ENCODE measurements at regions not wholly inside any gene's neighbourhood (a gene's known extent, or its start where the extent isn't known, plus 50 kb on each side); places are given as distances from the start of the nearest gene placed in this dataset.
A peak's percentile ranks its signal among the peaks of the same experiment; 100 is the strongest.
"Not testable (repeated sequence)": the region's sequence is repeated elsewhere in the genome, so short reads cannot be mapped to it uniquely, and the experiment has no call there.

- Histone ChIP-seq H3K9me3 (ENCODE audit: low read length) (no peaks in the 10 kb centered on the region), H3K36me3 (ENCODE audit: insufficient read depth, low read length) (no peaks in the 10 kb centered on the region), H3K27me3 (ENCODE audit: low read length) (no peaks in the 10 kb centered on the region), H3K4me2 (ENCODE audit: low read depth, low read length, poor library complexity, severe bottlenecking) (no peak overlapping the region), H3K79me2 (ENCODE audit: low read length) (no peaks in the 10 kb centered on the region), H3K4me3 (ENCODE audit: low read length) (no peak overlapping the region), H3K9me2 (replicated peaks; ENCODE audit: insufficient read depth, low read length) (no peaks in the 10 kb centered on the region), H3K4me1 (ENCODE audit: low read length) (no peaks in the 10 kb centered on the region), H4K20me1 (ENCODE audit: insufficient read depth, low read depth, low read length) (no peaks in the 10 kb centered on the region), H3K9ac (ENCODE audit: low read length) (no peak overlapping the region), H2AFZ (ENCODE audit: low read length) (no peak overlapping the region), H3K27ac (ENCODE audit: low read length) (no peak overlapping the region)
- no peak for DNase-seq
These were observed 157.9 kb downstream of the SHANK2 start for GRCh38 chr11:71094296-71095077.

GRCh38 chr11:71093783-71094182 is 158.6 kb downstream of the SHANK2 start:
- Histone ChIP-seq H3K27ac (ENCODE audit: low read length) (no peak overlapping the region), H3K4me3 (ENCODE audit: low read length) (no peak overlapping the region), H3K36me3 (ENCODE audit: insufficient read depth, low read length) (no peaks in the 10 kb centered on the region), H4K20me1 (ENCODE audit: insufficient read depth, low read depth, low read length) (no peaks in the 10 kb centered on the region), H3K9me3 (ENCODE audit: low read length) (no peaks in the 10 kb centered on the region), H3K4me1 (ENCODE audit: low read length) (no peaks in the 10 kb centered on the region), H3K9ac (ENCODE audit: low read length) (no peak overlapping the region), H3K4me2 (ENCODE audit: low read depth, low read length, poor library complexity, severe bottlenecking) (no peak overlapping the region), H3K9me2 (replicated peaks; ENCODE audit: insufficient read depth, low read length) (no peaks in the 10 kb centered on the region), H2AFZ (ENCODE audit: low read length) (no peak overlapping the region), H3K79me2 (ENCODE audit: low read length) (no peaks in the 10 kb centered on the region), H3K27me3 (ENCODE audit: low read length) (no peaks in the 10 kb centered on the region)
- DNase-seq: no peak

- Histone ChIP-seq H3K4me1 (ENCODE audit: low read length) (no peaks in the 10 kb centered on the region), H3K9ac (ENCODE audit: low read length) (no peak overlapping the region), H3K79me2 (ENCODE audit: low read length) (no peaks in the 10 kb centered on the region), H3K4me3 (ENCODE audit: low read length) (no peak overlapping the region), H3K27ac (ENCODE audit: low read length) (no peak overlapping the region), H3K27me3 (ENCODE audit: low read length) (no peaks in the 10 kb centered on the region), H3K36me3 (ENCODE audit: insufficient read depth, low read length) (no peaks in the 10 kb centered on the region), H3K9me2 (replicated peaks; ENCODE audit: insufficient read depth, low read length) (no peaks in the 10 kb centered on the region), H3K9me3 (ENCODE audit: low read length) (no peaks in the 10 kb centered on the region), H3K4me2 (ENCODE audit: low read depth, low read length, poor library complexity, severe bottlenecking) (no peak overlapping the region), H4K20me1 (ENCODE audit: insufficient read depth, low read depth, low read length) (no peaks in the 10 kb centered on the region), H2AFZ (ENCODE audit: low read length) (no peak overlapping the region)
- no peak for DNase-seq
These were observed 160.7 kb downstream of the SHANK2 start for GRCh38 chr11:71091506-71092265.

GRCh38 chr11:71089571-71089970 is 162.8 kb downstream of the SHANK2 start:
- Histone ChIP-seq H3K4me1 (ENCODE audit: low read length) (no peaks in the 10 kb centered on the region), H3K9me2 (replicated peaks; ENCODE audit: insufficient read depth, low read length) (no peaks in the 10 kb centered on the region), H3K9ac (ENCODE audit: low read length) (no peak overlapping the region), H3K79me2 (ENCODE audit: low read length) (no peaks in the 10 kb centered on the region), H3K27me3 (ENCODE audit: low read length) (no peaks in the 10 kb centered on the region), H3K9me3 (ENCODE audit: low read length) (no peaks in the 10 kb centered on the region), H3K4me2 (ENCODE audit: low read depth, low read length, poor library complexity, severe bottlenecking) (no peak overlapping the region), H3K36me3 (ENCODE audit: insufficient read depth, low read length) (no peaks in the 10 kb centered on the region), H4K20me1 (ENCODE audit: insufficient read depth, low read depth, low read length) (no peaks in the 10 kb centered on the region), H2AFZ (ENCODE audit: low read length) (no peak overlapping the region), H3K27ac (ENCODE audit: low read length) (no peak overlapping the region), H3K4me3 (ENCODE audit: low read length) (no peak overlapping the region)
- DNase-seq: no peak

- H3K36me3 ChIP-seq (ENCODE audit: insufficient read depth, low read length); H3K4me3 ChIP-seq (ENCODE audit: low read length); H4K20me1 ChIP-seq (ENCODE audit: insufficient read depth, low read depth, low read length); DNase-seq; H3K4me2 ChIP-seq (ENCODE audit: low read depth, low read length, poor library complexity, severe bottlenecking); H3K9me2 ChIP-seq (replicated peaks; ENCODE audit: insufficient read depth, low read length); H3K9me3 ChIP-seq (ENCODE audit: low read length); H3K79me2 ChIP-seq (ENCODE audit: low read length); H3K27me3 ChIP-seq (ENCODE audit: low read length); H3K4me1 ChIP-seq (ENCODE audit: low read length); H3K9ac ChIP-seq (ENCODE audit: low read length); H2AFZ ChIP-seq (ENCODE audit: low read length); H3K27ac ChIP-seq (ENCODE audit: low read length): not testable (repeated sequence)
These were observed 163.8 kb downstream of the SHANK2 start for GRCh38 chr11:71088314-71089215.

- DNase-seq: peak; percentile 54
- Histone ChIP-seq H4K20me1 (ENCODE audit: insufficient read depth, low read depth, low read length) (no peaks in the 10 kb centered on the region), H3K27me3 (ENCODE audit: low read length) (no peaks in the 10 kb centered on the region), H3K4me2 (ENCODE audit: low read depth, low read length, poor library complexity, severe bottlenecking) (no peak overlapping the region), H3K36me3 (ENCODE audit: insufficient read depth, low read length) (no peaks in the 10 kb centered on the region), H3K9me2 (replicated peaks; ENCODE audit: insufficient read depth, low read length) (no peaks in the 10 kb centered on the region), H3K9me3 (ENCODE audit: low read length) (no peaks in the 10 kb centered on the region), H3K27ac (ENCODE audit: low read length) (no peak overlapping the region), H2AFZ (ENCODE audit: low read length) (no peak overlapping the region), H3K9ac (ENCODE audit: low read length) (no peak overlapping the region), H3K4me1 (ENCODE audit: low read length) (no peaks in the 10 kb centered on the region), H3K79me2 (ENCODE audit: low read length) (no peaks in the 10 kb centered on the region), H3K4me3 (ENCODE audit: low read length) (no peak overlapping the region)
These were observed 165.6 kb downstream of the SHANK2 start for GRCh38 chr11:71086687-71087258.

- Histone ChIP-seq H4K20me1 (ENCODE audit: insufficient read depth, low read depth, low read length) (no peaks in the 10 kb centered on the region), H3K9me3 (ENCODE audit: low read length) (no peaks in the 10 kb centered on the region)
These were observed 167.9 kb downstream of the SHANK2 start for GRCh38 chr11:71084306-71085012.

More at GRCh38 chr11:71084306-71085012, 167.9 kb downstream of the SHANK2 start:
- Histone ChIP-seq H3K9me2 (replicated peaks; ENCODE audit: insufficient read depth, low read length) (no peaks in the 10 kb centered on the region), H3K9ac (ENCODE audit: low read length) (no peak overlapping the region), H3K4me1 (ENCODE audit: low read length) (no peaks in the 10 kb centered on the region), H2AFZ (ENCODE audit: low read length) (no peak overlapping the region), H3K79me2 (ENCODE audit: low read length) (no peaks in the 10 kb centered on the region), H3K4me2 (ENCODE audit: low read depth, low read length, poor library complexity, severe bottlenecking) (no peak overlapping the region), H3K27me3 (ENCODE audit: low read length) (no peaks in the 10 kb centered on the region), H3K36me3 (ENCODE audit: insufficient read depth, low read length) (no peaks in the 10 kb centered on the region), H3K27ac (ENCODE audit: low read length) (no peak overlapping the region), H3K4me3 (ENCODE audit: low read length) (no peak overlapping the region)
- DNase-seq: no peak
